GM18520 (cell line): ENCODE measurements at regions not wholly inside any gene's neighbourhood (a gene's known extent, or its start where the extent isn't known, plus 50 kb on each side); places are given as distances from the start of the nearest gene placed in this dataset.

Experiments used
- ATAC-seq: cut with Tn5 transposase; IDR thresholded peaks from one replicate; pipeline ENCODE4 v1.9.1; 2021; ENCODE audit not compliant: unreplicated experiment

- no peak for ATAC-seq
Observed at GRCh38 chr1:221897321-221897721, 155.4 kb upstream of the DUSP10 start.

- ATAC-seq, result no peak
Observed at GRCh38 chr1:221892301-221892830, 150.5 kb upstream of the DUSP10 start.

- no peak for ATAC-seq
Observed at GRCh38 chr1:221891708-221892107, 149.8 kb upstream of the DUSP10 start.

- ATAC-seq, result no peak
Observed at GRCh38 chr1:221888801-221889200, 146.9 kb upstream of the DUSP10 start.

GRCh38 chr1:221888218-221888617 lies 146.3 kb upstream of the DUSP10 start:
- no peak for ATAC-seq

- no peak for ATAC-seq
Observed at GRCh38 chr1:221887758-221888157, 145.9 kb upstream of the DUSP10 start.

GRCh38 chr1:221887415-221887746 lies 145.5 kb upstream of the DUSP10 start:
- no peak for ATAC-seq

- no peak for ATAC-seq
Observed at GRCh38 chr1:221886743-221887414, 145.0 kb upstream of the DUSP10 start.

GRCh38 chr1:221886311-221886710 lies 144.4 kb upstream of the DUSP10 start:
- ATAC-seq, result no peak

- ATAC-seq, result no peak
Observed at GRCh38 chr1:221884821-221885220, 142.9 kb upstream of the DUSP10 start.

GRCh38 chr1:221881805-221882581 lies 140.1 kb upstream of the DUSP10 start:
- ATAC-seq, result peak; percentile 31

- ATAC-seq, result no peak
Observed at GRCh38 chr1:221880182-221880581, 138.3 kb upstream of the DUSP10 start.

GRCh38 chr1:221878134-221878533 lies 136.2 kb upstream of the DUSP10 start:
- peak; percentile 72 for ATAC-seq

GRCh38 chr1:221877311-221877710 lies 135.4 kb upstream of the DUSP10 start:
- ATAC-seq, result no peak

- no peak for ATAC-seq
Observed at GRCh38 chr1:221875004-221875330, 133.1 kb upstream of the DUSP10 start.

- ATAC-seq, result no peak
Observed at GRCh38 chr1:221874285-221875003, 132.6 kb upstream of the DUSP10 start.

GRCh38 chr1:221873673-221874072 lies 131.8 kb upstream of the DUSP10 start:
- ATAC-seq, result no peak

- no peak for ATAC-seq
Observed at GRCh38 chr1:221871056-221871455, 129.2 kb upstream of the DUSP10 start.

GRCh38 chr1:221869779-221870178 lies 127.9 kb upstream of the DUSP10 start:
- ATAC-seq, result no peak

GRCh38 chr1:221868593-221869303 lies 126.9 kb upstream of the DUSP10 start:
- ATAC-seq, result no peak

GRCh38 chr1:221867003-221867402 lies 125.1 kb upstream of the DUSP10 start:
- no peak for ATAC-seq
